Ishikawa (cell line): ENCODE measurements at regions not wholly inside any gene's neighbourhood (a gene's known extent, or its start where the extent isn't known, plus 50 kb on each side); places are given as distances from the start of the nearest gene placed in this dataset.

ENCODE experiments used
- EP300 ChIP-seq: IDR thresholded peaks from 2 replicates; pipeline ENCODE4 v1.6.1; 2012; ENCODE audit warnings: borderline replicate concordance
- FOXM1 ChIP-seq: IDR thresholded peaks from 2 replicates; pipeline ENCODE4 v1.6.1; 2012; ENCODE audit warnings: low read depth, borderline replicate concordance
- NFIC ChIP-seq: IDR thresholded peaks from 2 replicates; pipeline ENCODE4 v1.6.1; 2012
- REST ChIP-seq: IDR thresholded peaks from 2 replicates; pipeline ENCODE4 v1.6.1; 2012; ENCODE audit warnings: low read depth, mild to moderate bottlenecking
- TAF1 ChIP-seq: IDR thresholded peaks from 2 replicates; pipeline ENCODE4 v1.6.1; 2012; ENCODE audit warnings: low read depth, mild to moderate bottlenecking
- TCF12 ChIP-seq: IDR thresholded peaks from 2 replicates; pipeline ENCODE4 v1.6.1; 2012; ENCODE audit warnings: low read depth
- YY1 ChIP-seq: IDR thresholded peaks from 2 replicates; pipeline ENCODE4 v1.6.1; 2012; ENCODE audit warnings: low read depth
- TF ChIP-seq, protein P1 (sequence below): IDR thresholded peaks from 2 replicates; pipeline ENCODE4 v1.6.1; 2012
- TF ChIP-seq, protein P2 (sequence below): IDR thresholded peaks from 2 replicates; pipeline ENCODE4 v1.6.1; 2012

DNA sequence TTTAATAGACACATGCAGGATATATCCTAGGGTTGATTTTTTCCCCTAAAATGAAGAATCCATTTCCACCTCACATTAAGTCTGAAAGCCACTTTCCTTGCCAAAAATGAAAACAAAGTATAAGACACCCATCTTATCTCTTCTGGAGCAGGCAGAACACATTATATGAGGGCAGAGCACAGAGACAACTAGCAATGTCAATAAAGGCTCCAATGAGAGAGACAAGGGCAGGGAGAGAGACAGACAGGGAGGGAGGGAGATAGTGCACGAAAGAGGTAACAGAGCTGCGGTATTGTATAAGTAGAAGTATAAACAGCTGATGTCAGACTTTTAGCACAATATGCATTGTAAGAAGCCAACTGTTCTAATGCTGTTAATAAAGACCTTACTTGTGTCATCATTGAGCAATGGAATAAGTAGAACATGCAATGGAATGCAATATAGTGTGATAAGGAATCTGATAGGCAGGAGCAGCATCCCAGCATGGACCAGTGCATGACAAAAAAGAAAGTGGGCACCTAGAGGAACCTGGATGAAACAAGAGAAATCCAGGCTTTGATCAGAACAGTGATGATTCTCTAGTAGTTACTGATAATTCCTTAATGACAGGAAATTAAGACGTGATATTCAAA, 150.6 kb upstream of the TCF4 start:
- TF ChIP-seq EP300 (no peak), FOXM1 (no peak), NFIC (no peak), REST (no peak), TCF12 (no peak), TAF1 (no peak), YY1 (no peak)
- TF ChIP-seq, protein P1, sequence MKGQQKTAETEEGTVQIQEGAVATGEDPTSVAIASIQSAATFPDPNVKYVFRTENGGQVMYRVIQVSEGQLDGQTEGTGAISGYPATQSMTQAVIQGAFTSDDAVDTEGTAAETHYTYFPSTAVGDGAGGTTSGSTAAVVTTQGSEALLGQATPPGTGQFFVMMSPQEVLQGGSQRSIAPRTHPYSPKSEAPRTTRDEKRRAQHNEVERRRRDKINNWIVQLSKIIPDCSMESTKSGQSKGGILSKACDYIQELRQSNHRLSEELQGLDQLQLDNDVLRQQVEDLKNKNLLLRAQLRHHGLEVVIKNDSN = no peak
- TF ChIP-seq, protein P2, sequence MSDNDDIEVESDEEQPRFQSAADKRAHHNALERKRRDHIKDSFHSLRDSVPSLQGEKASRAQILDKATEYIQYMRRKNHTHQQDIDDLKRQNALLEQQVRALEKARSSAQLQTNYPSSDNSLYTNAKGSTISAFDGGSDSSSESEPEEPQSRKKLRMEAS = no peak
